ENCODE measurements at regions not wholly inside any gene's neighbourhood (a gene's known extent, or its start where the extent isn't known, plus 50 kb on each side); places are given as distances from the start of the nearest gene placed in this dataset.

GRCh38 chr6:117130125-117130524, 135.2 kb upstream of the VGLL2 start:
- Histone ChIP-seq H3T11ph (ENCODE audit: low read length) (no peak overlapping the region), H4K91ac (ENCODE audit: insufficient read length, low read depth, low read length) (no peak overlapping the region), H3K9ac (ENCODE audit: extremely low read depth, insufficient read length, low read length) (no peak overlapping the region), H3K79me2 (ENCODE audit: insufficient read depth, low read length) (no peaks in the 10 kb centered on the region), H3K18ac (ENCODE audit: insufficient read length, low read depth, low read length) (no peak overlapping the region), H2BK120ac (ENCODE audit: low read depth, low read length, poor library complexity, severe bottlenecking) (no peak overlapping the region), H4K20me1 (ENCODE audit: control insufficient read depth, insufficient read depth, insufficient read length) (no peaks in the 10 kb centered on the region), H3K4ac (ENCODE audit: low read depth, low read length) (no peak overlapping the region), H3K56ac (ENCODE audit: insufficient read length, low read depth, low read length) (no peak overlapping the region), H2BK20ac (ENCODE audit: low read depth, low read length, poor library complexity, severe bottlenecking) (no peak overlapping the region), H3K79me1 (ENCODE audit: insufficient read depth, low read depth, low read length, poor library complexity, severe bottlenecking) (no peaks in the 10 kb centered on the region), H4K5ac (ENCODE audit: insufficient read length, low read depth, low read length) (no peak overlapping the region), H3K27ac (ENCODE audit: insufficient read length, low read depth, low read length) (no peak overlapping the region), H3K4me1 (ENCODE audit: insufficient read depth, low read length) (no peaks in the 10 kb centered on the region), H3K23me2 (ENCODE audit: insufficient read length, low read depth, low read length, poor library complexity, severe bottlenecking) (no peaks in the 10 kb centered on the region), H3K9me3 (ENCODE audit: control insufficient read depth, low read depth, low read length) (no peaks in the 10 kb centered on the region), H4K8ac (replicated peaks; ENCODE audit: insufficient read length, low read depth, low read length) (no peak overlapping the region), H3K14ac (ENCODE audit: insufficient read depth, low read length) (no peak overlapping the region), H3K27me3 (ENCODE audit: insufficient read depth, low read length) (no peaks in the 10 kb centered on the region), H3K23ac (ENCODE audit: insufficient read length, low read depth, low read length) (no peak overlapping the region), H2BK12ac (ENCODE audit: insufficient read length, low read depth, low read length) (no peak overlapping the region), H2AK5ac (ENCODE audit: insufficient read length, low read length) (no peak overlapping the region), H3K4me2 (ENCODE audit: insufficient read depth, insufficient read length, low read length) (no peak overlapping the region), H2BK5ac (ENCODE audit: insufficient read length, low read length) (no peak overlapping the region), H2BK15ac (ENCODE audit: low read depth, low read length) (no peak overlapping the region), H2AFZ (ENCODE audit: low read length) (no peak overlapping the region)
- Mint-ChIP-seq H3K4me1 (no peaks in the 10 kb centered on the region), H3K36me3 (ENCODE audit: insufficient read depth in 1 of 3, low read depth in 3 of 3) (no peaks in the 10 kb centered on the region), H3K27me3 (ENCODE audit: low read depth) (no peaks in the 10 kb centered on the region), H3K27ac (no peak overlapping the region), H3K4me3 (no peak overlapping the region), H3K9me3 (no peaks in the 10 kb centered on the region)
- no peak for DNase-seq
- WGBS (ENCODE audit: extremely low coverage, insufficient read length, low lambda C conversion rate), result no CpG with 5 or more reads among the region's 2 CpGs
- no peak for TF ChIP-seq CTCF (conservative IDR thresholded peaks at IDR 0.05)
